ENCODE measurements at regions not wholly inside any gene's neighbourhood (a gene's known extent, or its start where the extent isn't known, plus 50 kb on each side); places are given as distances from the start of the nearest gene placed in this dataset.

DNA sequence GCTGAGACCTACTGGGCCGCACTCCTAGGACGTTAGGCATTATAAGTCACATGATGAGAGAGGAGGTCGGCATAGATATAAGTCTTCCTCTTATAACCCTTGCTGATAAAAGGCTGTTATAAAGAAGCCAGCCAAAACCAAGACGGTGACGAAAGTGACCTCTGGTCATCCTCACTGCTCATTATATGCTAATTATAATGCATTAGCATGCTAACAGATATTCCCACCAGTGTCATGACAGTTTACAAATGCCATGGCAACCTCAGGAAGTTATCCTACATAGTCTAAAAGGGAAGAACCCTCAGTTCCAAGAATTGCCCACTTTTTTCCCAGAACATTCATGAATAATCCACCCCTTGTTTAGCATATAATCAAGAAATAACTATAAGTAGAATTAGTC lies 222.4 kb downstream of the TLE1 start:
- DNase-seq (ENCODE audit: low read depth, low spot score), result no peak
- FAIRE-seq, result no peak
- no peak overlapping the region for H3K9ac ChIP-seq (ENCODE audit: control insufficient read depth, extremely low read depth, insufficient read depth, low read length)
- dilution Hi-C loops (cut with MboI; ENCODE audit: extremely low pct_ligation_motif_present, low sequenced_read_pairs), result no loop called here
- no peaks in the 10 kb centered on the region for H3K9me1 ChIP-seq (ENCODE audit: control insufficient read depth, extremely low read depth, insufficient read depth, low read length)
- no peak overlapping the region for H3K4me2 ChIP-seq (ENCODE audit: control insufficient read depth, extremely low read depth, insufficient read depth, low read depth, low read length)
- no peaks in the 10 kb centered on the region for H3K36me3 ChIP-seq (ENCODE audit: control insufficient read depth in 2 of 2, extremely low read depth in 1 of 2, insufficient read depth in 2 of 2, low read length in 2 of 2)
- H3K4me1 ChIP-seq (ENCODE audit: control insufficient read depth, extremely low read depth, insufficient read depth, low read length), result no peaks in the 10 kb centered on the region
- no peaks in the 10 kb centered on the region for H3K27me3 ChIP-seq (ENCODE audit: control insufficient read depth, extremely low read depth, insufficient read depth, low read length)
- H3K4me3 ChIP-seq (ENCODE audit: control insufficient read depth in 2 of 3, extremely low read depth in 1 of 3, insufficient read depth in 2 of 3, low read depth in 1 of 3, low read length in 3 of 3), result no peak overlapping the region
- H4K20me1 ChIP-seq (ENCODE audit: control insufficient read depth, extremely low read depth, insufficient read depth, low read length), result no peaks in the 10 kb centered on the region
- no peak overlapping the region for H3K27ac ChIP-seq (ENCODE audit: control insufficient read depth, insufficient read depth, low read length)
- TF ChIP-seq EZH2 (IDR thresholded peaks at IDR 0.05; ENCODE audit: low read length), result no peak
- TF ChIP-seq, protein P1, sequence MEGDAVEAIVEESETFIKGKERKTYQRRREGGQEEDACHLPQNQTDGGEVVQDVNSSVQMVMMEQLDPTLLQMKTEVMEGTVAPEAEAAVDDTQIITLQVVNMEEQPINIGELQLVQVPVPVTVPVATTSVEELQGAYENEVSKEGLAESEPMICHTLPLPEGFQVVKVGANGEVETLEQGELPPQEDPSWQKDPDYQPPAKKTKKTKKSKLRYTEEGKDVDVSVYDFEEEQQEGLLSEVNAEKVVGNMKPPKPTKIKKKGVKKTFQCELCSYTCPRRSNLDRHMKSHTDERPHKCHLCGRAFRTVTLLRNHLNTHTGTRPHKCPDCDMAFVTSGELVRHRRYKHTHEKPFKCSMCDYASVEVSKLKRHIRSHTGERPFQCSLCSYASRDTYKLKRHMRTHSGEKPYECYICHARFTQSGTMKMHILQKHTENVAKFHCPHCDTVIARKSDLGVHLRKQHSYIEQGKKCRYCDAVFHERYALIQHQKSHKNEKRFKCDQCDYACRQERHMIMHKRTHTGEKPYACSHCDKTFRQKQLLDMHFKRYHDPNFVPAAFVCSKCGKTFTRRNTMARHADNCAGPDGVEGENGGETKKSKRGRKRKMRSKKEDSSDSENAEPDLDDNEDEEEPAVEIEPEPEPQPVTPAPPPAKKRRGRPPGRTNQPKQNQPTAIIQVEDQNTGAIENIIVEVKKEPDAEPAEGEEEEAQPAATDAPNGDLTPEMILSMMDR (optimal IDR thresholded peaks at IDR 0.05 in 1 of 3, IDR thresholded peaks at IDR 0.05 in 1 of 3, conservative IDR thresholded peaks at IDR 0.05 in 1 of 3; ENCODE audit: extremely low read depth in 1 of 3, insufficient read depth in 2 of 3, low read length in 3 of 3), result no peak
- no peaks in the 10 kb centered on the region for H3K9me3 ChIP-seq (ENCODE audit: control insufficient read depth, low read depth, low read length)
- no peak overlapping the region for H2AFZ ChIP-seq (ENCODE audit: control insufficient read depth, low read length)
- H3K79me2 ChIP-seq (ENCODE audit: control insufficient read depth, insufficient read depth, low read length), result no peaks in the 10 kb centered on the region

DNA sequence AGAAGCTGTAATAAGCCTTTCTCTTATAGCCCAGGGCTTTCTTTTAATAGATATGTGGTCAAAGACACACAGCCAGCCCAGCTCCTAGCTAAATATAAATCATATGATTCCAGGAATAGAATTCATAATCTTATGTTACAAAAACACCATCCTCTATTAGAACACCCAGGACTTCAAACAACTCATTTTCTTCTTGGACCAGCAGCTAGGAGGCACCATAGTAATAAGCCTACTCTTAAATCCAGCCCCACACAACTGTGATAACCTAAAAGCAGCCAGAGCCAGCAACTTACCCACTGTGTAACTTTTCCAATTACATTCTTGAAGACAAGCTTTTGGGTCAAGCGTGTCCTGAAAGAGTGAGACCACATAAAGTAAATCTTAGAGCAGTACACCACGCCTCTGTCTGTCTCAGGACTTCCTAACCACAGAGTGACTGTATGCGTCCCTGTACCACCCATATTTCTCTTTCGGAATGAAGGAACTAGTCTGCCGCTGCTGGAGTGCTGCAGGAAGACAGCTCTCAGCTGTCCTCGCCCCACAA lies 223.8 kb downstream of the TLE1 start:
- no peaks in the 10 kb centered on the region for H3K9me3 ChIP-seq (ENCODE audit: control insufficient read depth, low read depth, low read length)
- dilution Hi-C loops (cut with MboI; ENCODE audit: extremely low pct_ligation_motif_present, low sequenced_read_pairs), result no loop called here
- no peak for TF ChIP-seq EZH2 (IDR thresholded peaks at IDR 0.05; ENCODE audit: low read length)
- TF ChIP-seq, protein P1 (optimal IDR thresholded peaks at IDR 0.05 in 1 of 3, IDR thresholded peaks at IDR 0.05 in 1 of 3, conservative IDR thresholded peaks at IDR 0.05 in 1 of 3; ENCODE audit: extremely low read depth in 1 of 3, insufficient read depth in 2 of 3, low read length in 3 of 3), result no peak
- no peaks in the 10 kb centered on the region for H3K36me3 ChIP-seq (ENCODE audit: control insufficient read depth in 2 of 2, extremely low read depth in 1 of 2, insufficient read depth in 2 of 2, low read length in 2 of 2)
- no peak overlapping the region for H3K4me3 ChIP-seq (ENCODE audit: control insufficient read depth in 2 of 3, extremely low read depth in 1 of 3, insufficient read depth in 2 of 3, low read depth in 1 of 3, low read length in 3 of 3)
- H3K27ac ChIP-seq (ENCODE audit: control insufficient read depth, insufficient read depth, low read length), result no peak overlapping the region
- no peaks in the 10 kb centered on the region for H3K79me2 ChIP-seq (ENCODE audit: control insufficient read depth, insufficient read depth, low read length)
- no peak overlapping the region for H3K4me2 ChIP-seq (ENCODE audit: control insufficient read depth, extremely low read depth, insufficient read depth, low read depth, low read length)
- no peaks in the 10 kb centered on the region for H3K27me3 ChIP-seq (ENCODE audit: control insufficient read depth, extremely low read depth, insufficient read depth, low read length)
- H2AFZ ChIP-seq (ENCODE audit: control insufficient read depth, low read length), result no peak overlapping the region
- no peaks in the 10 kb centered on the region for H3K9me1 ChIP-seq (ENCODE audit: control insufficient read depth, extremely low read depth, insufficient read depth, low read length)
- H4K20me1 ChIP-seq (ENCODE audit: control insufficient read depth, extremely low read depth, insufficient read depth, low read length), result no peaks in the 10 kb centered on the region
- no peak overlapping the region for H3K9ac ChIP-seq (ENCODE audit: control insufficient read depth, extremely low read depth, insufficient read depth, low read length)
- FAIRE-seq, result no peak
- no peaks in the 10 kb centered on the region for H3K4me1 ChIP-seq (ENCODE audit: control insufficient read depth, extremely low read depth, insufficient read depth, low read length)
- no peak for DNase-seq (ENCODE audit: low read depth, low spot score)
